ENCODE measurements at regions not wholly inside any gene's neighbourhood (a gene's known extent, or its start where the extent isn't known, plus 50 kb on each side); places are given as distances from the start of the nearest gene placed in this dataset.

DNA sequence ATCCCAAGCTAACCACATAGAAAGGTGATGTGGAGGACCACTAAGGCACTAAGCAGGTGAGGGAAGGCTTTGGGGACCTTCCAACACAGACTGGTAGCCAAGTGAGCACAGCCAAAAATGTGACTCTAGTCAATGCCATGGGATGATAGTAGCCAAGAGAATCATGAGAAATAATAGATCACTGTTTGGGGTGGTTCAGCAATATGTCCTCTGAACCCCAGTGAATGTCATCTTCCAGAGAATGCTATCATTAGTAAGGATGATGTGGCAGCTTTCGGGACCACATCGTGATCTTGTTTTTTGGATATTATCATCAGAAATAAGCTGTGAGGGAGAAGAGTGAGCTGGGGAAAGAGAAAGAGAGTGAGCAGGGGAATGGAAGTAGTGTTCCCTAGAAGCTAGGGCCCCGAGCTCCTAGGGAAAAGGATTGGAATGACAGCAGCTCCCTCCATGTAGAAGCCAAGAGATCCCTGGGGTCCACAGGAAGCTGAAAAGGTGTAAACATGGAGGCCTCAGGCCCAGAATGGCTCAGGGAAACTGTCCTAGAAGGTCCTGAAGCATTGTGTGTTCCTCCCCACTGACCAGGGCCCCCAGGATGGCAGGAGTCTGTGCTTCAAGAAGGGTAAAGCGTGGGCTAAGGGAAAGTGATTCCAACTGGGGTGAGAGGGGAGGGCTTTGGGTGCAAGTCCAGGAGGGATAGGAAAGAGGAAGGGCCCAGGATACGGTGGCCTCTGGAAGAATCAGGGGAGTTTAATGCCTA, 56.6 kb upstream of the KLF13 start:
- H3K4me1 Mint-ChIP-seq: peaks cover 70% of the 10 kb centered on the region
- H3K36me3 Mint-ChIP-seq (ENCODE audit: low read depth): no peaks in the 10 kb centered on the region
- DNase-seq: peak; percentile 54
- H3K9me3 Mint-ChIP-seq: no peaks in the 10 kb centered on the region
- no peaks in the 10 kb centered on the region for H3K27me3 Mint-ChIP-seq
- intact Hi-C loops (cut with micrococcal nuclease): loop anchor here (5.0 to 10.0 kb wide), 2 partner anchors 57 to 95 kb away; partner anchors contain the start of gene KLF13
- H3K4me3 Mint-ChIP-seq: no peak overlapping the region
- H3K27ac Mint-ChIP-seq: peak overlapping the region; percentile 39

DNA sequence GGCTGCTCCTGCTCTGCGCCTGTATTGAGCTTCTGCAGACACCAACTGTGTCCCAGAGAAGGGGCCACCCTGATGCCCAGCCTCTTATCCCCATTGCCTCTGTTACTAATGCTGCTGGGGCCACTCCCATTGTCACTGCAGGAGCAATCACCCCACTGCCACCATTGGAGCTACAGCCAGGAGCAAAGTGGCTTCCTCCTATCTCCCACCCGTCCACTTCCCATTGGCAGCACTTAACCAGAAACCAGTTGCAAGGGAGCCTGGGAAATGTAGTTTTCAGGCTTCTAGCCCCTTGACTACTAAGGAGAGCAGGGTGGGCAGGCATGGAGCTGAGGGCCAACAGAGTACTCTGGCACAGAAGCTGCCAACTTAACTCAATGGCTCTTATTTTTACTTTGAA, 55.9 kb upstream of the KLF13 start:
- intact Hi-C loops (cut with micrococcal nuclease): no loop called here
- DNase-seq: peak; percentile 52
- H3K4me1 Mint-ChIP-seq: peaks cover 65% of the 10 kb centered on the region
- H3K27me3 Mint-ChIP-seq: no peaks in the 10 kb centered on the region
- H3K9me3 Mint-ChIP-seq: no peaks in the 10 kb centered on the region
- H3K4me3 Mint-ChIP-seq: no peak overlapping the region
- H3K36me3 Mint-ChIP-seq (ENCODE audit: low read depth): no peaks in the 10 kb centered on the region
- no peak overlapping the region for H3K27ac Mint-ChIP-seq

DNA sequence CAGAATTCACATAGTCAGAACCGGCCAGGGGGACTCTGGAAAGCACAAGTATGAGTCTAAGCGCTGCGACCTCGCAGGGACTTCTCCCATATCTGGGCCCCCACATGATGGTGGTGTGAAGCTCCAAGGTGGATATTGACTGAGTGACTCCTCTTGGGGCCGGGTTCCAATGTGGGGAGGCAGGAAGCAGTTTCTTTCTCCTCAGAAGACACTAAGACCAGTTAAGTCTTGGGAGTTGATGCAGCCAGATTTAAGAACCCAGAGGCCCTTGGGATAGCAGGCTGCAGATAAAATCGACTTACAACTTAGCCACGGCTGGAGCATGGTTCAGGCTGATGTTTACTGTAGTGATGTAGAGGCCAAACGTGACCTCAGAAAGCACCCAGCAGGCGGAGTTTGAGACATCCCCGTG, 55.4 kb upstream of the KLF13 start:
- Mint-ChIP-seq H3K4me1 (peaks cover 64% of the 10 kb centered on the region), H3K4me3 (no peak overlapping the region), H3K36me3 (ENCODE audit: low read depth) (no peaks in the 10 kb centered on the region), H3K27me3 (no peaks in the 10 kb centered on the region), H3K9me3 (no peaks in the 10 kb centered on the region), H3K27ac (no peak overlapping the region)
- intact Hi-C loops (cut with micrococcal nuclease): no loop called here
- peak; percentile 55 for DNase-seq

DNA sequence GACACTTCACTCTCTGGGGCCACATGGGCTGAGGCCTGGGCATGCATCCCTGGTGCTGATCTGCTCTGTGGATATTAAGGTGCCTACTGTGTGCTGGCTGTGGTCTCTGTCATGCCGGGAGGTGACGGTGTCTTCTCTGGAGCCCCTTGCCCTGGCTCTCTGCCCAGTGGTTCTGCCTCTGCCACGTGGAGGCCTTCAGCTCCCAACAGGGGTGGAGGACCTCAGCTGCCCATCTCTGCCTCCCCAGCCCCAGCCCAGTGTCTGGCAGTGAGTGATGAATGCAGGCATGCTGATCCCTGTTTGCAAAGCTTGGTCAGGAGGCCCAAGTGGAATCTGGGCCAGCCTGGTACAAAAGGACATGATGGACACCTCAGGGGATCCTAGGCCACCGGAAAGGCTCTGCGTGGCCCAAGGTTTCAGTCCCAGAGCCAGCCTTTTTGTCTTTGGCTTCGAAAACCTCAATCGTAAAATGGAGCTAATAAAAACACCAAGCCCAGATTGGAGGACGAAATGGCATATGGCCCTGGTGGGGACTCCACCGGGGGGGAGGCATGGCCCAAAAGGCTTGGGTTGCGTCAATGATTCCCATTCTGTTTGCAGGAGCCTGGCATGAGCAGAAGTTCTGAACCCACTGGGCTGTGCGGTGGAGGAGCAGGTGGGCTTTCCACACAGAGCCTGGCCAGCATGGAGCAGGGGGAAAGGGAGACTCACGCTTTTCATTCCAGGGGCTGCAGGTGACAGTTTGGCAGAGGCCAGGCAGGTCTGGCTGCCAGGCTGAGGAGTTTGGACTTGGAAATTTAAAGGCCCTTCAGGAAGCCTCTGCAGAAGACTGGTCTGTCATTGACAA, 54.7 kb upstream of the KLF13 start:
- DNase-seq: peak; percentile 49
- intact Hi-C loops (cut with micrococcal nuclease): no loop called here
- peaks cover 57% of the 10 kb centered on the region for H3K4me1 Mint-ChIP-seq

DNA sequence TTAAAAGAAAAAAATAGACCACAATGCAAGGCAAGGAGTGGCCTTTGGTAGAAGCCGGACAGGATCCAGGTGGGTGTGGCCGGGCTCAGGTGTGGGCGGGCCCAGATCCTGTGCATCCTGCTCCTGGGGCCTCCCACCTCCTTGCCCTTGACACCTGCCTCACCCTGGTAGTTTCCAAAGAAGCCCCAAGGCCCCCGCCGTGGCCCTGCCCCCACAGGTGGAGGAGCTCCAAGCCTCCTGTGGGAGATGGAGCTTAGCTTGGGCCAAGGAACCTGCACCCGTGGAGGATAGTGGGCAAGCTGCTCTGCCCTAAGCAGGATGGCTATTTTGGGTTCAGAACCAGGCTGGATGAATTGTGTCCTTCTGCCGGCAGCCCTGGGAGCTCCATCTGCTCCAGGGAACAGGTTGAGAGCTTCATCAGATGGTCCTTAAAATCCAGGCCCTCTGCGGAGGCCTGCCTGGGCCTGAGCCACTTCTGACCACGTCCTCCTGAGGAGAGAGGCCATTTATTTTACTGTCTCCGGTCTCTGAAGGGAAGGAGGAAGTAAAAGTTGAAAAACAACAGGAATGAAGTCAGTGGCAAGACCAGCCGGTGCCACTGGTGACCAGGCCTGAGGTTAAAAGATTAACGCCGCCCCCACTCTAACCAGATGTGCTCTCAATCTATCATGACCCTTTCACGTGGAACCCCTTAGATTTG, 53.9 kb upstream of the KLF13 start:
- Mint-ChIP-seq H3K9me3 (no peaks in the 10 kb centered on the region), H3K4me3 (no peak overlapping the region), H3K27me3 (no peaks in the 10 kb centered on the region), H3K36me3 (ENCODE audit: low read depth) (no peaks in the 10 kb centered on the region), H3K27ac (no peak overlapping the region), H3K4me1 (peaks cover 49% of the 10 kb centered on the region)
- intact Hi-C loops (cut with micrococcal nuclease): no loop called here
- DNase-seq: peak; percentile 53

More for the DNA sequence above, 54.7 kb upstream of the KLF13 start:
- Mint-ChIP-seq H3K27me3 (no peaks in the 10 kb centered on the region), H3K9me3 (no peaks in the 10 kb centered on the region), H3K36me3 (ENCODE audit: low read depth) (no peaks in the 10 kb centered on the region), H3K4me3 (no peak overlapping the region), H3K27ac (no peak overlapping the region)

DNA sequence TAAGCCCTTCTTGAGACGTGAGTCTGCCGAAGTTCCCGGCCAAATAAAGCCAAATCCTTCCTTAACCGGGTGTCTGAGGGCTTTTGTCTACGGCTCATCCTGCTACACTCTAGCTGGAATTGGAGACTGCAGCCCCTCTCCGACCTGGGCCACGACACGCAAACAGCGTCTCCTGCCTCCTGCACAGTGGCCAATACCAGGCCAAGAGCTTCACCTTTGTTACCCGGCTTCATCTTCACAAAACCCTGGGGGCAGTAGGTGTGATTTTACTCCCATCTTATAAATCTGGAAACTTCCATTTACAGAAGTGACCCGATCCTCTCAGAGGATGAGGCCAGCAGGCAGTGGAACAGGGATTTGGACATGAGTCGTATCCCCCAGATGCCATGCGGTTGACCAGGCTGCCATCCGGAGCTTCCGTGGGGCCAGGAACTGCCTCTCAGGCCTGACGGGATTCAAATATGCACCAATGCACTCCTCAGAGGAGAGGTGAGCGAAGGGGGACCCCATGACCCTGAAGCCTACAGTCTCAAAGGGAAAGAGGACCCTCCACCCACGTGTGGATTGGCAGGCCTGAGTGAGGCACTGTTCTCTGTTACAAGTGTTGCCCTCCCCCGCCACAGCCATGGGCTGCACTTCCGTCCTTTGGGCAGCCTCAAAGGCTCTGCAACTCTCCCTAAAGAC, 53.2 kb upstream of the KLF13 start:
- Mint-ChIP-seq H3K27me3 (no peaks in the 10 kb centered on the region), H3K4me1 (peaks cover 42% of the 10 kb centered on the region), H3K27ac (no peak overlapping the region), H3K9me3 (no peaks in the 10 kb centered on the region), H3K36me3 (ENCODE audit: low read depth) (no peaks in the 10 kb centered on the region), H3K4me3 (no peak overlapping the region)
- intact Hi-C loops (cut with micrococcal nuclease): no loop called here
- DNase-seq: peak; percentile 51

DNA sequence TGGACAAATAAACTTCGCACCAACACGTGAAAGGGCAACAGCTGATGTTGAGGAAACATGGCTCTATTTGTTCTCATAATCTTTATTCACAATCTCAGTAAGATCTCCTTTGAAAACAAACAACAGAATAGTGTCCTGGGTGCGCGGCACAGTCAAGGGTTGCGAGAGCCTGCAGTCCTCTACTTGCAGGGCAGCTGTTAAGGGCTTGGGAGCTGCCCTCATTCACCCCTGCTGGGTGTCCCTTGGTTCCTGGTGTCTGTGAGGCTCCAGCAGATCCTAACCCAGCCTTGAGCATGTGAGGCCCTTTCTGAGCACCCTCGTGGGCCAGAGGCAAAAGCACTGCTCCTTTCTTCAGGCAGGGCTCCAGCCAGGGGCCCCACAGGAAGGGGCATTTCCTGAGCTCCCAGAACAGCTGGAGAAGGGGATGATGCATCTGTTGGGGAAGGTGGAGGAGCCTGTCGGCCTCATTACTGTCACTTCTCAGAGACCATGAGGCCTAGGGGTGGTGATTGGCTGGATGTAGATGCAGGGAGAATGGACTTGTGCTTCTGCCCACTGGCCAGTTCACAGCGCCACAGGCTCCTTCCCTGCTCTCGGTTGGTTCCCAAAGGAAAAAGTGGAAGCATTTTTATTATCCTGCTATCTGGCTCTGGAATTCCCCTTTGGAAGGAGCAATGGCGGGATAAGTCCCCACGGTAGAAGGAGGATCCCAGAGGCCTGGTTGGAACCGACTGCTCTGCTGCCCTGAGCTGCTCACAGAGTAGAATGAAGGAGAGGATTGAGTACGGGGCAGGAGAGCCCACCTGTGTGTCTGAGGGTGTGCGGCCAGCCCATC, 51.9 kb upstream of the KLF13 start:
- no peaks in the 10 kb centered on the region for H3K9me3 Mint-ChIP-seq
- peak; percentile 53 for DNase-seq
- peaks cover 40% of the 10 kb centered on the region for H3K4me1 Mint-ChIP-seq
- H3K27me3 Mint-ChIP-seq: no peaks in the 10 kb centered on the region
- no peak overlapping the region for H3K27ac Mint-ChIP-seq
- intact Hi-C loops (cut with micrococcal nuclease): no loop called here
- H3K36me3 Mint-ChIP-seq (ENCODE audit: low read depth): no peaks in the 10 kb centered on the region
- no peak overlapping the region for H3K4me3 Mint-ChIP-seq

DNA sequence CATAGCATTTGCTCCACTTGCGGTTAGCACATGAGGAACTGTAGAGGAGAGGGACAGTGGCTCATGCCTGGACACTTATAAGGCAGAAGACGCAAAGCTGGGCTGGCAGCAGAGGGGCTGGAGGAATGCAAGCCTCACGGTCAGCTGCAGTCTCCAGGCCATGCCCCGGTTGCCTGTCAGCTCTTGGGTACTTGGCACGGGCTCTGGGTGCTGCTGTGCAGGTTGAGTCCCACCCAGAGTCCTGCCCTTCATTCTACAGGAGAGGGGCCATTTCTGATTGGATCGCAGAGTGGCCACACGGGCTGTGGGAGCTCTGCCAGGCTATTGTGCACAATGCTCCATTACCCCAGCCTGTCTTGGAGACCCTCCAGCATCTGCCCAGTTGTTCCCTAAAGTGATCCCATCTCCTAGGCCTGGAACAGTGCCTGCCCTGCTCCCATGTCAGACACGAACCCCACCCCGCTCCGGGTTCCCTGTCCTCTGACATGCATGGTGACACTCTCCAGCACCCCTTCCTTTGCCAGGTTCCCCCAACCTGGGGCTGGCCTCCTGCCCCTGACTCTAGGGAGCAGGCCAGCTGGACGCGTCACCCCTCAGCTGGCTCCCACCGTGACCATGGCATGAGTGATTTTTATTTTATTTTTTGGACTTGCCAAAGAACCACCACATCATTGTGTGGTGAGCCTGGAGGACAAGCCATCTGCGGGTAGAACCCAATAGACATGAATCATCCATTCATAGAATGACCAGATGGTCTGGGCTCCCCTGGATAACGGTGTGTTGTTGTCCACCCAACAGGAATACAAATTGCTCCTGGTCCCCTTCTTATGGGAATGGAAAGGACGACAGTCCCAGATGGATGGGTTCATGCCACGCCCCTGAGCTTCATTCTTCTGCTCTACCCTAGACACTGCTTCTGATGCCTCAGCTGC, 51.0 kb upstream of the KLF13 start:
- intact Hi-C loops (cut with micrococcal nuclease): no loop called here
- DNase-seq: peak; percentile 55
- H3K4me3 Mint-ChIP-seq: no peak overlapping the region

DNA sequence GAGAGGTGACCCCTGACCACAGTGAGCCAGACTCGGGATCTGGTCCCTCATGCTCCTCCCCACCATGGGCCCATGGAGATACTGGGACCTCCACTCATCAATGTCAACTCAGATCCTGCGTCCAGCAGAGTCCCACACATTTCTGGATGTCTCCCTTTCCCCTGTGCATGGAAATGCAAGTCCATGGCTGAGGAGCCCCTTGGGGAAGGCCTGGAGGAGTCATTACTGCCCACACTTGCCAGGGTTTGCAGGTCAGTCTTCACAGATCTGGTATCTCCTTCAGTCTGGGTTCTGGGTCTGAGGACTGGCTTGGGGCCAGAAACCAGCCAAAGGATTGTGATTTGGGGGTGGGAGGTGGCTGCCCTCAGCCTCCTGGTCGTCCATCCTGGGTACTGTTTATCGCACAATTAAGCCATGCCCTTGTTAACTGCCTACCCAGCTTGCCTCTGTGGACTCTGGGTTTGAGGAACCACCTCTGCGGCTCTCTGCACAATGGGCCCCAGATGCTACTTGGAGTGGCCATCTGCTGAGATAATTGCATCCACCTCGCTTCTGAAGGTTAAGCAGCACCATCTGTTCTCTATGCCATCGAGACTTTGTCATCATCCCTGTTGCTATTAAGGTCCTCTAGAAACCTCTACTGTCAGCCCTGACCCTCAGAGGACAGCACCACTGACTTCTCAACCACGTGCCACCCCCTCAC, 49.9 kb upstream of the KLF13 start:
- no peak overlapping the region for H3K4me3 Mint-ChIP-seq
- H3K27me3 Mint-ChIP-seq: no peaks in the 10 kb centered on the region
- intact Hi-C loops (cut with micrococcal nuclease): no loop called here
- H3K9me3 Mint-ChIP-seq: no peaks in the 10 kb centered on the region
- peaks cover 23% of the 10 kb centered on the region for H3K4me1 Mint-ChIP-seq
- no peaks in the 10 kb centered on the region for H3K36me3 Mint-ChIP-seq (ENCODE audit: low read depth)
- DNase-seq: peak; percentile 52
- H3K27ac Mint-ChIP-seq: no peak overlapping the region

More for the DNA sequence above, 51.0 kb upstream of the KLF13 start:
- Mint-ChIP-seq H3K9me3 (no peaks in the 10 kb centered on the region), H3K36me3 (ENCODE audit: low read depth) (no peaks in the 10 kb centered on the region), H3K27me3 (no peaks in the 10 kb centered on the region), H3K4me1 (peaks cover 33% of the 10 kb centered on the region), H3K27ac (no peak overlapping the region)
